ENCODE measurements at regions not wholly inside any gene's neighbourhood (a gene's known extent, or its start where the extent isn't known, plus 50 kb on each side); places are given as distances from the start of the nearest gene placed in this dataset.
"Not testable (repeated sequence)": the region's sequence is repeated elsewhere in the genome, so short reads cannot be mapped to it uniquely, and the experiment has no call there.

- DNase-seq (ENCODE audit: low read depth in 3 of 3) = not testable (repeated sequence)
Measured at GRCh38 chr3:185306286-185306685, 52.4 kb upstream of the EHHADH start.

GRCh38 chr3:185306847-185307246 is 53.0 kb upstream of the EHHADH start:
- no peak for DNase-seq (ENCODE audit: low read depth in 3 of 3)

- DNase-seq (ENCODE audit: low read depth in 3 of 3) = peak in 1 of 3 experiments; percentile 9
Measured at GRCh38 chr3:185308126-185308754, 54.4 kb upstream of the EHHADH start.

GRCh38 chr3:185309302-185309701 is 53.6 kb upstream of the MAP3K13 start:
- no peak for DNase-seq (ENCODE audit: low read depth in 3 of 3)

- no peak for DNase-seq (ENCODE audit: low read depth in 3 of 3)
Measured at GRCh38 chr3:185309795-185310194, 53.1 kb upstream of the MAP3K13 start.

- no peak for DNase-seq (ENCODE audit: low read depth in 3 of 3)
Measured at GRCh38 chr3:185311991-185312390, 50.9 kb upstream of the MAP3K13 start.

Measured in stimulated activated CD4-positive, alpha-beta T cell treated with anti-CD3 and anti-CD28 coated beads, TNF-alpha, amount 100 ng/mL, for 4 hours (primary cell).